ENCODE measurements at regions not wholly inside any gene's neighbourhood (a gene's known extent, or its start where the extent isn't known, plus 50 kb on each side); places are given as distances from the start of the nearest gene placed in this dataset.

DNA sequence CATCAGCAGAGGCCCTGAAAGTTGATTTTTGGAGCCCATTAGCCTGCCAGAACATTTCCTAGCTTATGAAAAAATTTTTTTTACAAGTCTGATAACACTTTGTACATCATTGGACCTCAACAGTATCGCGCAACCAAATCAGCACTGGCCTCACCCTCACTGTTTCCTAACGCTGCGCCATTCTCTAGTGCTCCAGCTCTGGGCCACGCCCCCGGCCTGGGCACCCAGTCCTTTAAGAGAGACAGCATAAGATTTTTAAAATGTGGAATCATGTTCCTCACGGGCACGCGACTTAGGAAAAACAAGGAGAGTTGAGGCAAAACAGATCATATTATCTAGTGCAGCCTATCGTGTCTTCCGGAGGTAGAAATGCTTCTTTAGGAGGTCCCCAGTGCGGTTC, 114.5 kb downstream of the BOD1 start:
- no peak overlapping the region for H3K4me3 ChIP-seq (ENCODE audit: low read depth in 1 of 3, low read length in 3 of 3)
- WGBS, 3 donors: 82 to 91% (median 86%) methylated on average over 12 of the region's 12 CpGs
- H3K4me1 ChIP-seq (ENCODE audit: control insufficient read depth in 3 of 3, insufficient read depth in 2 of 3, low read depth in 1 of 3, low read length in 2 of 3): no peaks in the 10 kb centered on the region
- peaks cover 0 to 3% (median 0%) of the 10 kb centered on the region in 3 donors for H3K27me3 ChIP-seq (ENCODE audit: control insufficient read depth in 3 of 3, insufficient read depth in 3 of 3, low read length in 3 of 3)
- DNase-seq: no peak
- H3K9me3 ChIP-seq (ENCODE audit: control insufficient read depth in 2 of 2, insufficient read depth in 1 of 2, low read depth in 1 of 2, low read length in 1 of 2): peaks cover 0 to 6% of the 10 kb centered on the region in 2 donors
- H3K36me3 ChIP-seq (ENCODE audit: control insufficient read depth in 3 of 3, insufficient read depth in 2 of 3, low read depth in 1 of 3, low read length in 3 of 3): no peaks in the 10 kb centered on the region
- no peak overlapping the region for H3K27ac ChIP-seq (ENCODE audit: low read depth in 1 of 3, low read length in 2 of 3)
- FAIRE-seq: no peak

GRCh38 chr5:173501271-173501670, 115.2 kb downstream of the BOD1 start:
- no peak overlapping the region for H3K27ac ChIP-seq (ENCODE audit: low read depth in 1 of 3, low read length in 2 of 3)
- H3K9me3 ChIP-seq (ENCODE audit: control insufficient read depth in 2 of 2, insufficient read depth in 1 of 2, low read depth in 1 of 2, low read length in 1 of 2): peaks cover 0 to 6% of the 10 kb centered on the region in 2 donors
- no peak overlapping the region for H3K4me3 ChIP-seq (ENCODE audit: low read depth in 1 of 3, low read length in 3 of 3)
- WGBS, 3 donors: 61 to 67% (median 62%) methylated on average over 8 of the region's 8 CpGs
- FAIRE-seq (no peak), DNase-seq (no peak)
- H3K36me3 ChIP-seq (ENCODE audit: control insufficient read depth in 3 of 3, insufficient read depth in 2 of 3, low read depth in 1 of 3, low read length in 3 of 3): no peaks in the 10 kb centered on the region
- no peaks in the 10 kb centered on the region for H3K4me1 ChIP-seq (ENCODE audit: control insufficient read depth in 3 of 3, insufficient read depth in 2 of 3, low read depth in 1 of 3, low read length in 2 of 3)
- H3K27me3 ChIP-seq (ENCODE audit: control insufficient read depth in 3 of 3, insufficient read depth in 3 of 3, low read length in 3 of 3): peaks cover 0 to 3% (median 0%) of the 10 kb centered on the region in 3 donors

DNA sequence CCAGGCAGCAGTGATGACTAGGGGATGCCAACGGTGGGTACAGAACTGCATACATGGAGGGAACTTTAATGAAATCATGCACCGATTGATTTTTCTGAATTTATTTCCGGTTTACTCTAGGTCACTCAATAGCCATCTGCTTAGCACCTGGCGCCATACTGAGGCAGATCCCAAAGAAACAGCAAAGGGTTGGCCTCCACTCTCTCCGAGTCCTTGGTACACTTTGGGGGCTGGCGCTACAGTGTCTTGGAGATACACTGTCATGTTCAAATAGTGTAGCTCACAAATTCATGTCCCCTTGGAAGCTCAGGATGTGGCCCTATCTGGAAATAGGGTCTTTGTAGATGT, 116.3 kb downstream of the BOD1 start:
- no peak overlapping the region for H3K4me3 ChIP-seq (ENCODE audit: low read depth in 1 of 3, low read length in 3 of 3)
- H3K9me3 ChIP-seq (ENCODE audit: control insufficient read depth in 2 of 2, insufficient read depth in 1 of 2, low read depth in 1 of 2, low read length in 1 of 2): no peaks in the 10 kb centered on the region
- WGBS, 3 donors: 91 to 93% (median 92%) methylated on average over 6 of the region's 6 CpGs
- FAIRE-seq (no peak), DNase-seq (no peak)
- H3K27ac ChIP-seq (ENCODE audit: low read depth in 1 of 3, low read length in 2 of 3): no peak overlapping the region
- H3K27me3 ChIP-seq (ENCODE audit: control insufficient read depth in 3 of 3, insufficient read depth in 3 of 3, low read length in 3 of 3): peaks cover 0 to 3% (median 0%) of the 10 kb centered on the region in 3 donors
- no peaks in the 10 kb centered on the region for H3K4me1 ChIP-seq (ENCODE audit: control insufficient read depth in 3 of 3, insufficient read depth in 2 of 3, low read depth in 1 of 3, low read length in 2 of 3)
- no peaks in the 10 kb centered on the region for H3K36me3 ChIP-seq (ENCODE audit: control insufficient read depth in 3 of 3, insufficient read depth in 2 of 3, low read depth in 1 of 3, low read length in 3 of 3)

DNA sequence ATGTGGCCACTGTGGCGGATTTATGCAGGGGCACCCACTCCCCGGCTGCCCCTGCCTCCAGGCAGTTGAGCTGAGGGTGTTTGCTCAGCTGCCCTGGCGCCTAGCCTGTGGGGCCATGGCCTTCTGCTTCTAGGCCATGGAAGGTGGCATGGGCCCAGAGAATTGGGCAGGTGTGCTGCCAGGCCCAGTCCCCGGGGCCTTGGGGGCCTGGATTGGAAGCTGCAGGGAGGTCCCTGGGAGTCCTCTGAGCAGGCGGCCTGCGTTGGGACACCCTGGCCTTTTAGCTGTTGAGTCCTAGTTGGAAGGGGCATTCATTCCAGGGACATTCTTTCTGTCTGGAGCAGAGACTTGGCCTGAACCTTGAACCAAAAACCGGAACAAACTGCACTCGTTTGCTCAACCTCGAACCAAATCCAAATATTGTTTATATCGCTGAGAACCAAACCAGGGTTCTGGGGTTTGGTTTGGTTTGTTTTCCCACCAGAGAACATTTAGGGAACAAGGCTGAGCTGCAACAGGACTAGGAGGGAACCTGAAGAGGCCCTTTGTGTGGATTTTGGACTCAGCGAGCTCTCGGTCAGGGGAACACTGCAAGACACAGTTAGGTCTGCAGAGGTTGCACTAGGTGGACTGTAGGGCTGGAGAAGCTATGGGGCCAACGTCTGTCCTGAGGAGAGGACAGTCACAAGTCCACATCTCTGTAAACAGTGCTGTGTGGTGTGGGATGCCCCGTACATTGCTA, 116.8 kb downstream of the BOD1 start:
- WGBS, 3 donors: 74 to 83% (median 74%) methylated on average over 14 of the region's 14 CpGs
- no peak overlapping the region for H3K27ac ChIP-seq (ENCODE audit: low read depth in 1 of 3, low read length in 2 of 3)

DNA sequence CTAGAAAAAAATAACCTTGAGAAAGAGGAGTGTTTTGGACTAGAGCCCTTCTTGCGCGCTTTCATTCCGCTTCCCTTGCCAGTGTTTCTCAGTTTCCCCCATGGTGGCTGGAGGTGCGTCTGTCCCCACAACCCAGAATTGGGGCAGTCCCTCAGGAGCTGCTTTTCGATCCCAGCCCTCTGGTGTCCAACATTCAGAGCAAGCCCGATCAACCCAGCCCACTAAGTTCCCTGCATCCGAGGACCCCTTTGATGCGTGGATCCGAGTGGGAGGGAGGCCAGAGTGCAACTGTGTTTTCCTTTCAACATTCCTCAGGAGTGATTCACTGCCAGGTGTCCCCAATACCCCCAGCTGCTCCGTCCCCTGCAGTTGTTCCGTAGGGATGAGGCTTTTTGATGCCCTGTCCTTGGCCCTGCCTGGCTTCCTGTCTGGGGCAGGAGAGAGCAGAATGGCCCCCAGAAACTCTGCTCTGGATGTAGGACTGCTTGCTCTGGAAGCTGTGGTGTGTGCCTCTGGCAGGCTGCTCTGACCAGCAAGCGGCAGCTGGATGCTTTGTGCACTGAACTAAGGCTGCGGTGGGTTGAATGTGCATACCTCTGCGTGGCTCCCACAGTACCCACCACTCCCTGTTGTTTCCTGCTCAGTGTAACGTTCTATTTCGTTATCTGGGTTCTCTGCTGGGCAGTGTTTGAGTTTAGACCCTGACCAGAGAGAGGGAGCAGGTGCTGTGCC, 117.5 kb downstream of the BOD1 start:
- no peak overlapping the region for H3K4me3 ChIP-seq (ENCODE audit: low read depth in 1 of 3, low read length in 3 of 3)
- H3K36me3 ChIP-seq (ENCODE audit: control insufficient read depth in 3 of 3, insufficient read depth in 2 of 3, low read depth in 1 of 3, low read length in 3 of 3): no peaks in the 10 kb centered on the region
- H3K27ac ChIP-seq (ENCODE audit: low read depth in 1 of 3, low read length in 2 of 3): no peak overlapping the region
- FAIRE-seq (no peak), DNase-seq (no peak)
- H3K4me1 ChIP-seq (ENCODE audit: control insufficient read depth in 3 of 3, insufficient read depth in 2 of 3, low read depth in 1 of 3, low read length in 2 of 3): no peaks in the 10 kb centered on the region
- H3K9me3 ChIP-seq (ENCODE audit: control insufficient read depth in 2 of 2, insufficient read depth in 1 of 2, low read depth in 1 of 2, low read length in 1 of 2): no peaks in the 10 kb centered on the region
- 53 to 65% (median 58%) methylated on average over 16 of the region's 16 CpGs for WGBS, 3 donors
- peaks cover 0 to 3% (median 0%) of the 10 kb centered on the region in 3 donors for H3K27me3 ChIP-seq (ENCODE audit: control insufficient read depth in 3 of 3, insufficient read depth in 3 of 3, low read length in 3 of 3)

More for the DNA sequence above, 116.8 kb downstream of the BOD1 start:
- Histone ChIP-seq H3K36me3 (ENCODE audit: control insufficient read depth in 3 of 3, insufficient read depth in 2 of 3, low read depth in 1 of 3, low read length in 3 of 3) (no peaks in the 10 kb centered on the region), H3K4me3 (ENCODE audit: low read depth in 1 of 3, low read length in 3 of 3) (no peak overlapping the region), H3K27me3 (ENCODE audit: control insufficient read depth in 3 of 3, insufficient read depth in 3 of 3, low read length in 3 of 3) (peaks cover 0 to 3% (median 0%) of the 10 kb centered on the region in 3 donors), H3K4me1 (ENCODE audit: control insufficient read depth in 3 of 3, insufficient read depth in 2 of 3, low read depth in 1 of 3, low read length in 2 of 3) (no peaks in the 10 kb centered on the region), H3K9me3 (ENCODE audit: control insufficient read depth in 2 of 2, insufficient read depth in 1 of 2, low read depth in 1 of 2, low read length in 1 of 2) (no peaks in the 10 kb centered on the region)
- FAIRE-seq (no peak), DNase-seq (no peak)

DNA sequence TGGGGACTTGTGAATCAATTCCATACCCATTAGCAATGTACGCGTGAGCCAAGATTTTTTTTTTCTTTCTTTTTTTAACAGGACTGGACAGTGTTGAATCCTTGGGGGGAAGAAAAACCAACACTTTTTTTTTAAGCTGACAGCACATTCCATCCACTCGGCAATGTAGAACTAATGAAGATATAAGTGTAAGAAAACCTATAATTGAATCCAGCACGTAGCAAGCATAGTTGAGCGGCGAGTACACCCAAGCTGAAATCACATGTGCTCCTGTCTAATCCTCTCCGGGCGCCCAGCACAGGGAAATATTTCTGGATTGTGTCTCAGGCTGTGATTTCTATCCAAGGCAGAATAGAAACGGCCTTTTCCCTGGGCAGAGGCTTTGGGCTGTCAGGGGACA, 118.2 kb downstream of the BOD1 start:
- Histone ChIP-seq H3K4me3 (ENCODE audit: low read depth in 1 of 3, low read length in 3 of 3) (no peak overlapping the region), H3K27me3 (ENCODE audit: control insufficient read depth in 3 of 3, insufficient read depth in 3 of 3, low read length in 3 of 3) (peaks cover 0 to 3% (median 0%) of the 10 kb centered on the region in 3 donors), H3K36me3 (ENCODE audit: control insufficient read depth in 3 of 3, insufficient read depth in 2 of 3, low read depth in 1 of 3, low read length in 3 of 3) (no peaks in the 10 kb centered on the region), H3K27ac (ENCODE audit: low read depth in 1 of 3, low read length in 2 of 3) (no peak overlapping the region), H3K4me1 (ENCODE audit: control insufficient read depth in 3 of 3, insufficient read depth in 2 of 3, low read depth in 1 of 3, low read length in 2 of 3) (no peaks in the 10 kb centered on the region), H3K9me3 (ENCODE audit: control insufficient read depth in 2 of 2, insufficient read depth in 1 of 2, low read depth in 1 of 2, low read length in 1 of 2) (no peaks in the 10 kb centered on the region)
- no peak for DNase-seq
- FAIRE-seq: no peak
- WGBS, 3 donors: 52 to 65% (median 56%) methylated on average over 9 of the region's 9 CpGs

DNA sequence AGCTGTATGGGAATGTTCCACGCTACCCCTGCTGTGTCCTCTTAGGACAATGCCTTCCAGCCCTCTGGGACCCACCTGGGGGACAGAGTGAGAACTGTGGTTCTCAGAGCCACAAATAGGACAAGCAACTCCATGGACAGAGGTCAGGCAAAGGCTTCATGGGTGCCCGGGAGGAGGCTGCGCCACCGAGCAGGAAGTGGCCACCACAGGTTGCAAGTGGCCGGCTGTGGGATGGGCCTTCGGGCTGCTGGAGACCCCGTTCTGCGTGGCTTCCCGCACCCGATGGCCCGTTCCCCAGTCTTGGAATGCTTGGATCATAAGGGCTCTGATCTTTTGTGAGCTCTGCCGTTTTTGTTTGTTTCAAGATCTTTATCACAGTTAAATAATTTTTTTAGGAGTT, 118.8 kb downstream of the BOD1 start:
- Histone ChIP-seq H3K36me3 (ENCODE audit: control insufficient read depth in 3 of 3, insufficient read depth in 2 of 3, low read depth in 1 of 3, low read length in 3 of 3) (no peaks in the 10 kb centered on the region), H3K4me3 (ENCODE audit: low read depth in 1 of 3, low read length in 3 of 3) (no peak overlapping the region), H3K27me3 (ENCODE audit: control insufficient read depth in 3 of 3, insufficient read depth in 3 of 3, low read length in 3 of 3) (peaks cover 0 to 3% (median 0%) of the 10 kb centered on the region in 3 donors), H3K27ac (ENCODE audit: low read depth in 1 of 3, low read length in 2 of 3) (no peak overlapping the region), H3K9me3 (ENCODE audit: control insufficient read depth in 2 of 2, insufficient read depth in 1 of 2, low read depth in 1 of 2, low read length in 1 of 2) (no peaks in the 10 kb centered on the region), H3K4me1 (ENCODE audit: control insufficient read depth in 3 of 3, insufficient read depth in 2 of 3, low read depth in 1 of 3, low read length in 2 of 3) (no peaks in the 10 kb centered on the region)
- 74 to 84% (median 76%) methylated on average over 12 of the region's 12 CpGs for WGBS, 3 donors
- DNase-seq (no peak), FAIRE-seq (no peak)

- no peaks in the 10 kb centered on the region for H3K4me1 ChIP-seq (ENCODE audit: control insufficient read depth in 3 of 3, insufficient read depth in 2 of 3, low read depth in 1 of 3, low read length in 2 of 3)
- H3K27me3 ChIP-seq (ENCODE audit: control insufficient read depth in 3 of 3, insufficient read depth in 3 of 3, low read length in 3 of 3): peaks cover 0 to 3% (median 0%) of the 10 kb centered on the region in 3 donors
- H3K27ac ChIP-seq (ENCODE audit: low read depth in 1 of 3, low read length in 2 of 3): no peak overlapping the region
- no peak for DNase-seq
- no peak overlapping the region for H3K4me3 ChIP-seq (ENCODE audit: low read depth in 1 of 3, low read length in 3 of 3)
- WGBS, 3 donors: 84 to 87% (median 86%) methylated on average over 6 of the region's 6 CpGs
- no peaks in the 10 kb centered on the region for H3K36me3 ChIP-seq (ENCODE audit: control insufficient read depth in 3 of 3, insufficient read depth in 2 of 3, low read depth in 1 of 3, low read length in 3 of 3)
- H3K9me3 ChIP-seq (ENCODE audit: control insufficient read depth in 2 of 2, insufficient read depth in 1 of 2, low read depth in 1 of 2, low read length in 1 of 2): no peaks in the 10 kb centered on the region
- FAIRE-seq: no peak
Measured at GRCh38 chr5:173496883-173497255, 119.6 kb downstream of the BOD1 start.

Data from small intestine (tissue), 7 donors.